Tibial artery (tissue), 4 donors: ENCODE measurements at regions not wholly inside any gene's neighbourhood (a gene's known extent, or its start where the extent isn't known, plus 50 kb on each side); places are given as distances from the start of the nearest gene placed in this dataset.

ENCODE experiments used
- DNase-seq, 2 donors: peaks; one replicate each; pipeline ENCODE4 v3.0.0-alpha.2; 2019
- H3K27ac ChIP-seq, 2 donors: fragments of 200-600 bp; sonication (generic) in 1 of 2; 1 replicate in 1 of 2; 2 replicates in 1 of 2; pipeline ENCODE4 v1.5.1; 2018 to 2019; ENCODE audit warnings: mild to moderate bottlenecking in 1 of 2
- H3K27me3 ChIP-seq, 2 donors: fragments of 200-600 bp; sonication (generic) in 1 of 2; one replicate each; pipeline versions ENCODE4 v1.5.1 to v1.6.0; 2016 to 2019
- H3K36me3 ChIP-seq, 3 donors: fragments of 200-600 bp; sonication (generic) in 2 of 3; one replicate each; pipeline ENCODE4 v1.5.1; 2016 to 2019; ENCODE audit warnings: mild to moderate bottlenecking in 2 of 3
- H3K4me1 ChIP-seq, 4 donors: fragments of 200-600 bp; sonication (generic) in 2 of 4; 1 replicate in 3 of 4; 2 replicates in 1 of 4; pipeline ENCODE4 v1.5.1; 2016 to 2019
- H3K4me3 ChIP-seq, 2 donors: fragments of 200-600 bp; sonication (generic) in 1 of 2; 1 replicate in 1 of 2; 2 replicates in 1 of 2; pipeline ENCODE4 v1.5.1; 2018 to 2019; ENCODE audit warnings: mild to moderate bottlenecking in 2 of 2
- H3K9me3 ChIP-seq, 3 donors: fragments of 200-600 bp; sonication (generic) in 1 of 3; one replicate each; pipeline ENCODE4 v1.5.1; 2016 to 2019
- CTCF ChIP-seq, 2 experiments: fragments of 200-600 bp in 1 of 2; fragments of 450-650 bp in 1 of 2; IDR thresholded peaks; one replicate each; pipeline ENCODE4 v1.5.1; 2017 to 2019; ENCODE audit warnings: antibody characterized with exemption in 2 of 2, mild to moderate bottlenecking in 1 of 2, moderate library complexity in 1 of 2
- intact Hi-C: fragments of 100-400 bp; cut with DNase I; formaldehyde crosslinking; loops from one replicate; pipeline ENCODE4 v1.15.0; 2023; ENCODE audit warnings: low total_unique reads

GRCh38 chr16:56106527-56106926 is 84.8 kb upstream of the GNAO1 start:
- Histone ChIP-seq H3K27ac (no peak overlapping the region), H3K36me3 (no peaks in the 10 kb centered on the region), H3K9me3 (no peaks in the 10 kb centered on the region), H3K4me3 (no peak overlapping the region), H3K27me3 (no peaks in the 10 kb centered on the region), H3K4me1 (peaks cover 0 to 22% (median 16%) of the 10 kb centered on the region in 4 donors)
- no peak for DNase-seq
- no peak for TF ChIP-seq CTCF (IDR thresholded peaks at IDR 0.05)
- intact Hi-C loops = no loop called here

- intact Hi-C loops = no loop called here
- Histone ChIP-seq H3K36me3 (no peaks in the 10 kb centered on the region), H3K27ac (no peak overlapping the region), H3K4me3 (no peak overlapping the region), H3K4me1 (peaks cover 0 to 17% (median 12%) of the 10 kb centered on the region in 4 donors), H3K9me3 (no peaks in the 10 kb centered on the region), H3K27me3 (no peaks in the 10 kb centered on the region)
- no peak for TF ChIP-seq CTCF (IDR thresholded peaks at IDR 0.05)
- DNase-seq = no peak
These were observed 88.4 kb upstream of the GNAO1 start for GRCh38 chr16:56102906-56103305.

- peak overlapping the region; percentile 32 to 47 for H3K4me3 ChIP-seq
- H3K27me3 ChIP-seq = no peaks in the 10 kb centered on the region
- TF ChIP-seq CTCF (IDR thresholded peaks at IDR 0.05) = no peak
- DNase-seq = peak in 1 of 2 donors; percentile 49
- H3K27ac ChIP-seq = peak overlapping the region; percentile 30 to 50
- H3K36me3 ChIP-seq = no peaks in the 10 kb centered on the region
- no peaks in the 10 kb centered on the region for H3K9me3 ChIP-seq
- intact Hi-C loops = no loop called here
- peaks cover 0 to 14% (median 12%) of the 10 kb centered on the region in 4 donors for H3K4me1 ChIP-seq
These were observed 89.1 kb upstream of the GNAO1 start for GRCh38 chr16:56102183-56102686.

- no peak for TF ChIP-seq CTCF (IDR thresholded peaks at IDR 0.05)
- intact Hi-C loops = no loop called here
These were observed 89.8 kb upstream of the GNAO1 start for GRCh38 chr16:56101480-56101879.

GRCh38 chr16:56097306-56097705 is 94.0 kb upstream of the GNAO1 start:
- Histone ChIP-seq H3K36me3 (no peaks in the 10 kb centered on the region), H3K4me3 (no peak overlapping the region), H3K4me1 (peaks cover 0 to 8% (median 7%) of the 10 kb centered on the region in 4 donors), H3K27me3 (no peaks in the 10 kb centered on the region), H3K9me3 (no peaks in the 10 kb centered on the region), H3K27ac (no peak overlapping the region)
- no peak for TF ChIP-seq CTCF (IDR thresholded peaks at IDR 0.05)
- no peak for DNase-seq
- intact Hi-C loops = no loop called here

More at GRCh38 chr16:56101480-56101879, 89.8 kb upstream of the GNAO1 start:
- DNase-seq = no peak
- H3K9me3 ChIP-seq = no peaks in the 10 kb centered on the region
- no peaks in the 10 kb centered on the region for H3K36me3 ChIP-seq
- H3K27ac ChIP-seq = no peak overlapping the region
- no peaks in the 10 kb centered on the region for H3K27me3 ChIP-seq
- H3K4me3 ChIP-seq = no peak overlapping the region
- H3K4me1 ChIP-seq = peaks cover 0 to 14% (median 12%) of the 10 kb centered on the region in 4 donors

- TF ChIP-seq CTCF (IDR thresholded peaks at IDR 0.05) = no peak
- no peaks in the 10 kb centered on the region for H3K4me1 ChIP-seq
- H3K36me3 ChIP-seq = no peaks in the 10 kb centered on the region
- H3K27ac ChIP-seq = no peak overlapping the region
- no peaks in the 10 kb centered on the region for H3K27me3 ChIP-seq
- H3K9me3 ChIP-seq = no peaks in the 10 kb centered on the region
- H3K4me3 ChIP-seq = no peak overlapping the region
- intact Hi-C loops = no loop called here
- DNase-seq = no peak
These were observed 97.1 kb upstream of the GNAO1 start for GRCh38 chr16:56094231-56094630.
